DND-41 (cell line): ENCODE measurements at regions not wholly inside any gene's neighbourhood (a gene's known extent, or its start where the extent isn't known, plus 50 kb on each side); places are given as distances from the start of the nearest gene placed in this dataset.

ENCODE experiments used
- CTCF ChIP-seq: IDR thresholded peaks from 2 replicates; pipeline ENCODE4 v1.5.1; 2012; ENCODE audit warnings: borderline replicate concordance, low read length, moderate library complexity, mild to moderate bottlenecking; ENCODE audit not compliant: poor library complexity, severe bottlenecking; ENCODE audit errors: extremely low read depth
- EZH2 ChIP-seq: IDR thresholded peaks from 3 replicates; pipeline ENCODE4 v1.6.1; 2012; ENCODE audit warnings: borderline replicate concordance, low read depth, mild to moderate bottlenecking, moderate library complexity, low read length, inconsistent platforms; ENCODE audit not compliant: severe bottlenecking

- no peak for TF ChIP-seq CTCF
- TF ChIP-seq EZH2: no peak
Measured at GRCh38 chr1:37387854-37388253, 86.5 kb upstream of the ZC3H12A start.
